D721Med (cell line): ENCODE measurements at regions not wholly inside any gene's neighbourhood (a gene's known extent, or its start where the extent isn't known, plus 50 kb on each side); places are given as distances from the start of the nearest gene placed in this dataset.

ENCODE experiments used
- DNase-seq: peaks from one replicate; pipeline ENCODE4 v3.0.0; 2011; ENCODE audit warnings: low spot score; ENCODE audit not compliant: insufficient read length
- FAIRE-seq: peaks from 2 replicates; lab custom pipeline; 2011; peaks lifted over from hg19 to GRCh38; lab: Jason Lieb, UNC
- CTCF ChIP-seq: IDR thresholded peaks from 2 replicates; pipeline ENCODE4 v1.5.1; 2012; ENCODE audit warnings: mild to moderate bottlenecking, control low read depth; ENCODE audit not compliant: insufficient read depth; ENCODE audit errors: missing control alignments

- TF ChIP-seq CTCF: no peak
- FAIRE-seq (no peak), DNase-seq (no peak)
These were observed 632.7 kb upstream of the ID2 start for GRCh38 chr2:8049176-8049575.

DNA sequence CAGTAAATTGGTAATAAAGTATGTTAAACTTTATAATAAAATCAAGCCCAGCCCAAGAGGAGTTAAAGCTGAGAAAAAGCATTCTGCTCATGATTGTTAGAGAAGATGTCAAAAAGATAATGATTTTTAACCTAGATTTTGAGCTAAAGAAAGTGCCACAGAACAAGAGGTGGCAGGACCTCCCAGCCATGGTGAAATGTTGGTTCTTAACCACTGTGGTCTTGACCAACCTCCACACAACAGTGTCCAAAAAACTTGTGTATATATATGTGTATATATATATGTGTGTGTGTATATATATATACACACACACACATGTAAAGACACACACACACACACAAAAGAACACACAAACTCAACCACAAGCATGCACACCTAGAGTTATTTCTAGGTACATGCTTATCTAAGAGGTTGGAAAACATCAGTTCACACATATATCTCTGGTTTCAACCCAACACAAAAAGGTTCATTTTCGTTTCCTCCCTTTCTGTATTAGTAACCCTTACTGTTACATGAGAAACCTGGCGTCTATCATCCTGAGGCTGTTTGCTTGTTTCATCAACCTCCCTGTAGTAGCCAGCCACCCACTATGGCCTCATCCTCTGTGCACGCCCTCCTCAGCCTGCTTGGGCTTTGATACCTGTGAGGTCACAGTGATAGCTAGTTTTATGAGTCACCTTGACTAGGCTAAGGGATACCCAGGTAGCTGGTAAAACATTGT is 631.8 kb upstream of the ID2 start:
- FAIRE-seq (no peak), DNase-seq (no peak)
- TF ChIP-seq CTCF: no peak

DNA sequence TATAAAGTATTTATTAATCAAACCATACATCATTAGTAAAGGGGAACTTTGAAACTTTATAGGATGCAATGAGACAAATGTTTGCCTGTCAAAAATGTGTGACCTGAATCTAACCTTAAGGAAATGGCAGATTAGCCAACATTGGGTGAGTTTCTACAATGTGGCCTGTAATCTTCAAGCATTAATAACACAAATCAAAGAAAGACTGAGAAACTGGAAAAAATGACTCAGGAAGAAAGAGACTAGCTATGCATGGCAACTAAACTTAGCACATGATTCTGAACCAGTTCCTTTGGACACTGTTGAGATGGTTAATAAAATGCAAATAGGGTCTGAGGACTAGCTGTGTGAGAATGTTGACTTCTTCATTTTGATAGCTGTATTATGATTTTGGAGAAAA is 628.6 kb upstream of the ID2 start:
- FAIRE-seq (no peak), DNase-seq (no peak)
- no peak for TF ChIP-seq CTCF

GRCh38 chr2:8054070-8054469 is 627.8 kb upstream of the ID2 start:
- DNase-seq: no peak
- no peak for FAIRE-seq
- TF ChIP-seq CTCF: no peak

GRCh38 chr2:8058652-8059051 is 623.2 kb upstream of the ID2 start:
- DNase-seq: no peak
- no peak for FAIRE-seq
- no peak for TF ChIP-seq CTCF

DNA sequence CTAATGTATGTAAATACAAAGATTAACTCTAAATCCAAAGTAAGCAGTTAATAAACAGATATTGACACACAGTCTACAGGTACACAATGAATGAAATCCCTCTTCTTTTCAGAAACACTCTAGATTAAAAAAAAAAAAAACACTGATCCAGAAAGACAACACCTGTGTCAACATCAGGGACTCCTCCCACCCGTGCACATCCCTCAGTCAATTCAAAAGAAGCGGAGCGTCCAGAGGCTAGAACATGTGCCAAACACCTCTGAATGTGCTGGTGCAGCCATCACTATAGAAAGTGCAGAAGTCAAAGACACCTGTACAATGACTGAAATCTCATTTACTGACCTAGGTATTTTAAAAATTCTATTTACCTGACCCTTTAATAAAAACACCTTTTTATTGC is 622.6 kb upstream of the ID2 start:
- TF ChIP-seq CTCF: no peak
- DNase-seq (no peak), FAIRE-seq (no peak)

DNA sequence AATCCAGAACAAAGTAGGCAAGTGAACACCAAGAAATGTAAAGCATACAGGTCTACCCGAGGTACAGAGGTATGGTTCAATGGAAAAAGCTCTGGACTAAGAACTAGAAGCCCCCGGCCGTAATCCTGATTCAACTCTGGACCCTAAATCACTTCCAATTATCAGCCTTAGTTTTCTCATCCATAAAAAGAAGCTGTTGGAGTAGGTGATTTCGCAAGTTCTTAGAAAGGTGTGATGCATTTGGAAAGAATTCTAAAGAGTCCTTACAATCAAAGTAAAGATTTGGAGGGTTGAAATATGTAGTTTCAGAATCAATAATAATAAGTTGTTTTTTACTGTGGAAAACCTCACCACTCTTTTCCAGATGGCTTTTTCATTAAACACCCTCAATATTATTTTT is 622.1 kb upstream of the ID2 start:
- no peak for TF ChIP-seq CTCF
- DNase-seq (no peak), FAIRE-seq (no peak)
